H7 (cell line): ENCODE measurements at regions not wholly inside any gene's neighbourhood (a gene's known extent, or its start where the extent isn't known, plus 50 kb on each side); places are given as distances from the start of the nearest gene placed in this dataset.
"Not testable (repeated sequence)": the region's sequence is repeated elsewhere in the genome, so short reads cannot be mapped to it uniquely, and the experiment has no call there.

Source experiments
- DNase-seq: peaks from one replicate; pipeline ENCODE4 v3.0.0; 2012
- H3K27me3 ChIP-seq: 2 replicates; pipeline ENCODE4 v1.6.0; 2011; ENCODE audit warnings: mild to moderate bottlenecking, low read length; ENCODE audit not compliant: control insufficient read depth, insufficient read depth
- H3K36me3 ChIP-seq: replicated peaks from 2 replicates; pipeline ENCODE4 v1.5.1; 2011; ENCODE audit warnings: low read length; ENCODE audit not compliant: control insufficient read depth, insufficient read depth
- H3K4me3 ChIP-seq: 2 replicates; pipeline ENCODE4 v1.5.1; 2011; ENCODE audit warnings: low read depth, mild to moderate bottlenecking, control low read depth, low read length, moderate library complexity; ENCODE audit not compliant: insufficient read depth

GRCh38 chr14:88961214-88961613, 136.8 kb downstream of the TTC8 start:
- Histone ChIP-seq H3K27me3 (no peaks in the 10 kb centered on the region), H3K4me3 (no peak overlapping the region), H3K36me3 (no peaks in the 10 kb centered on the region)
- no peak for DNase-seq

GRCh38 chr14:88962356-88962755, 137.9 kb downstream of the TTC8 start:
- H3K36me3 ChIP-seq, result no peaks in the 10 kb centered on the region
- no peak for DNase-seq
- H3K27me3 ChIP-seq, result no peaks in the 10 kb centered on the region
- no peak overlapping the region for H3K4me3 ChIP-seq

GRCh38 chr14:88967299-88967698, 142.8 kb downstream of the TTC8 start:
- Histone ChIP-seq H3K36me3 (no peaks in the 10 kb centered on the region), H3K27me3 (no peaks in the 10 kb centered on the region; the same call in 1 of the 2 replicates), H3K4me3 (no peak overlapping the region)
- no peak for DNase-seq

- no peaks in the 10 kb centered on the region for H3K36me3 ChIP-seq
- DNase-seq, result no peak
- no peaks in the 10 kb centered on the region for H3K27me3 ChIP-seq
- H3K4me3 ChIP-seq, result no peak overlapping the region
These were observed 150.8 kb downstream of the TTC8 start for GRCh38 chr14:88975043-88975830.

GRCh38 chr14:88975926-88976325, 151.5 kb downstream of the TTC8 start:
- peak; percentile 17 for DNase-seq
- Histone ChIP-seq H3K4me3 (no peak overlapping the region), H3K36me3 (no peaks in the 10 kb centered on the region), H3K27me3 (no peaks in the 10 kb centered on the region)

- H3K4me3 ChIP-seq, H3K36me3 ChIP-seq, DNase-seq: not testable (repeated sequence)
These were observed 156.5 kb downstream of the TTC8 start for GRCh38 chr14:88980907-88981306.

GRCh38 chr14:88981948-88982347, 157.5 kb downstream of the TTC8 start:
- Histone ChIP-seq H3K4me3 (no peak overlapping the region), H3K27me3 (no peaks in the 10 kb centered on the region), H3K36me3 (no peaks in the 10 kb centered on the region)
- no peak for DNase-seq

More at GRCh38 chr14:88980907-88981306, 156.5 kb downstream of the TTC8 start:
- H3K27me3 ChIP-seq, result not testable (repeated sequence)

GRCh38 chr14:88983755-88984154, 159.3 kb downstream of the TTC8 start:
- DNase-seq, result no peak
- H3K4me3 ChIP-seq, result no peak overlapping the region
- H3K36me3 ChIP-seq, result no peaks in the 10 kb centered on the region
- H3K27me3 ChIP-seq, result no peaks in the 10 kb centered on the region

- no peak for DNase-seq
- Histone ChIP-seq H3K36me3 (no peaks in the 10 kb centered on the region), H3K4me3 (no peak overlapping the region), H3K27me3 (no peaks in the 10 kb centered on the region)
These were observed 161.2 kb downstream of the TTC8 start for GRCh38 chr14:88985654-88986053.

- DNase-seq, result no peak
- H3K4me3 ChIP-seq, result no peak overlapping the region
- H3K36me3 ChIP-seq, result no peaks in the 10 kb centered on the region
- H3K27me3 ChIP-seq, result no peaks in the 10 kb centered on the region
These were observed 161.8 kb downstream of the TTC8 start for GRCh38 chr14:88986146-88986841.

- not testable (repeated sequence) for H3K36me3 ChIP-seq, H3K4me3 ChIP-seq, H3K27me3 ChIP-seq, DNase-seq
These were observed 162.5 kb downstream of the TTC8 start for GRCh38 chr14:88986908-88987307.

GRCh38 chr14:88987516-88987915, 163.1 kb downstream of the TTC8 start:
- Histone ChIP-seq H3K4me3 (no peak overlapping the region), H3K27me3 (no peaks in the 10 kb centered on the region), H3K36me3 (no peaks in the 10 kb centered on the region)
- DNase-seq, result no peak

- no peak for DNase-seq
- Histone ChIP-seq H3K4me3 (no peak overlapping the region), H3K36me3 (no peaks in the 10 kb centered on the region), H3K27me3 (no peaks in the 10 kb centered on the region)
These were observed 165.5 kb downstream of the TTC8 start for GRCh38 chr14:88989911-88990310.

GRCh38 chr14:88990856-88991255, 166.4 kb downstream of the TTC8 start:
- no peaks in the 10 kb centered on the region for H3K36me3 ChIP-seq
- no peaks in the 10 kb centered on the region for H3K27me3 ChIP-seq

GRCh38 chr14:88992011-88992410, 167.6 kb downstream of the TTC8 start:
- DNase-seq, result no peak
- H3K4me3 ChIP-seq, result no peak overlapping the region
- no peaks in the 10 kb centered on the region for H3K36me3 ChIP-seq
- no peaks in the 10 kb centered on the region for H3K27me3 ChIP-seq

More at GRCh38 chr14:88990856-88991255, 166.4 kb downstream of the TTC8 start:
- no peak overlapping the region for H3K4me3 ChIP-seq
- DNase-seq, result no peak
